K562 (cell line): ENCODE measurements at regions not wholly inside any gene's neighbourhood (a gene's known extent, or its start where the extent isn't known, plus 50 kb on each side); places are given as distances from the start of the nearest gene placed in this dataset.

Source experiments
- BMI1 ChIP-seq: fragments of 150-350 bp; IDR thresholded peaks from 2 replicates; pipeline ENCODE4 v1.6.1; 2014; ENCODE audit warnings: low read length
- GTF2F1 ChIP-seq: IDR thresholded peaks from 2 replicates; pipeline ENCODE4 v1.6.1; 2011; ENCODE audit warnings: low read depth, low read length, improper control_type of control experiment
- HDAC3 ChIP-seq: fragments of 450-650 bp; IDR thresholded peaks from 2 replicates; pipeline ENCODE4 v1.6.1; 2018; ENCODE audit warnings: borderline replicate concordance, mild to moderate bottlenecking, moderate library complexity; ENCODE audit not compliant: partially characterized antibody
- KHSRP ChIP-seq: fragments of 450-650 bp; IDR thresholded peaks from 2 replicates; pipeline ENCODE4 v1.6.1; 2017
- LEF1 ChIP-seq: fragments of 450-650 bp; IDR thresholded peaks from 2 replicates; pipeline ENCODE4 v1.6.1; 2016; ENCODE audit warnings: mild to moderate bottlenecking
- NR0B1 ChIP-seq: fragments of 450-650 bp; IDR thresholded peaks from one replicate; pipeline ENCODE4 v1.6.1; 2018; ENCODE audit warnings: mild to moderate bottlenecking, moderate library complexity; ENCODE audit not compliant: partially characterized antibody
- PHF21A ChIP-seq: fragments of 450-650 bp; IDR thresholded peaks from 2 replicates; pipeline ENCODE4 v1.6.1; 2017; ENCODE audit warnings: low read depth, borderline replicate concordance
- POLR2AphosphoS5 ChIP-seq: IDR thresholded peaks from 2 replicates; pipeline ENCODE4 v1.6.1; 2011; ENCODE audit warnings: mild to moderate bottlenecking, low read depth, low read length, moderate library complexity; ENCODE audit not compliant: control insufficient read depth, insufficient read depth
- SNIP1 ChIP-seq: fragments of 450-650 bp; IDR thresholded peaks from 2 replicates; pipeline ENCODE4 v1.7.1; 2017; ENCODE audit warnings: low read depth, mild to moderate bottlenecking
- SRSF1 ChIP-seq: fragments of 200-400 bp; formaldehyde crosslinking; IDR thresholded peaks from 2 replicates; pipeline ENCODE4 v1.6.1; 2017; ENCODE audit warnings: mild to moderate bottlenecking, low read depth, low read length, moderate library complexity
- ZC3H11A ChIP-seq: IDR thresholded peaks from 2 replicates; pipeline ENCODE4 v1.6.1; 2012; ENCODE audit warnings: low read depth, low read length, improper control_type of control experiment
- ZNF263 ChIP-seq: sonication (generic); formaldehyde crosslinking; IDR thresholded peaks from 2 replicates; pipeline ENCODE4 v1.8.0; 2022; ENCODE audit warnings: mild to moderate bottlenecking, missing genetic modification reagents, borderline replicate concordance
- ZNF507 ChIP-seq: conservative IDR thresholded peaks from 2 replicates; pipeline ENCODE4 v1.6.1; 2017; ENCODE audit warnings: missing genetic modification characterization, missing compliant biosample characterization
- TF ChIP-seq, protein P1 (sequence below): fragments of 450-650 bp; formaldehyde crosslinking; IDR thresholded peaks from 2 replicates; pipeline ENCODE4 v1.4.0; 2020; ENCODE audit warnings: mild to moderate bottlenecking, moderate library complexity
- TF ChIP-seq, protein P2 (sequence below): fragments of 450-650 bp; IDR thresholded peaks from 2 replicates; pipeline ENCODE4 v1.6.1; 2018; ENCODE audit not compliant: partially characterized antibody
- TF ChIP-seq, protein P3 (sequence below): sonication (generic); formaldehyde crosslinking; IDR thresholded peaks from 2 replicates; pipeline ENCODE4 v1.9.0; 2022; ENCODE audit warnings: mild to moderate bottlenecking, missing genetic modification reagents
- TF ChIP-seq, protein P4 (sequence below): fragments of 150-350 bp; IDR thresholded peaks from 2 replicates; pipeline ENCODE4 v1.6.1; 2014; ENCODE audit warnings: low read depth, mild to moderate bottlenecking, low read length, borderline replicate concordance

DNA sequence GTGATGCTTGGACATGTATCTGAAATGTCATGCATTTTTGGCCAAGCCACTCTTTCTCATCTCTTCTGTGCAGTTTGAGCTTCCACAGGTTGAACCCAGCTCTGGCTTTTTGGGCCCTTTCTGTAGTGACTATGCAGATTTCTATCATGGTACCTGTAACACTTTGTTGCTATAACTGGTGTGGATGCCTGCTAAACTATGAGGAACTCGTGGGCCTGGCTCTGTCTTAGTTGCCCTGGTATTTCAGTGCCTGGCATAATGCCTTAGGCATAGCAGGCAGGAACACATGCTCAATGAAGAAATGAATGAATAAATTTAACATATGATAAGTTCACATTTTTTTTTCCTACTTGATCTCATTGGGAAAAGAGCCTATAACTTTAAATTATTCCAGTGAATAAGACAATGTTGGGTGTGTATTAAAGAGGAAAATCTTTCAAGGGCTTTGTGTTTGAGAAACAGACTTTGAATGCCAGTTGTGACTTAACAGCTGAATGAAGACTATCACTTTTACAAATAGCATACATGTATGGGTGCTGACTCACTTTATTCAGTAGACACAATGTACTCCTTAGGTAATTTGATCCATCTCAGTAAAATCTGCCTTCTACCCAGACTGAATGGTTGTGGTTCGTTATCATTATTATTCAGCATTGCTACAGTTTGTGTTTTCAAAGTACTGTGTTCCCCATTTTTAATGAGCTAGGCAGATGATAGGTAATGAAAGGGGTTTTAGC lies 86.4 kb upstream of the MAP4K3 start (continued):
- TF ChIP-seq ZC3H11A (no peak), HDAC3 (no peak), ZNF263 (CRISPR knock-in tag) (no peak), BMI1 (no peak), KHSRP (no peak), ZNF507 (no peak), PHF21A (no peak), GTF2F1 (no peak), SRSF1 (no peak), SNIP1 (no peak), LEF1 (peak; percentile 45), NR0B1 (no peak), POLR2AphosphoS5 (no peak)
- TF ChIP-seq, protein P1, sequence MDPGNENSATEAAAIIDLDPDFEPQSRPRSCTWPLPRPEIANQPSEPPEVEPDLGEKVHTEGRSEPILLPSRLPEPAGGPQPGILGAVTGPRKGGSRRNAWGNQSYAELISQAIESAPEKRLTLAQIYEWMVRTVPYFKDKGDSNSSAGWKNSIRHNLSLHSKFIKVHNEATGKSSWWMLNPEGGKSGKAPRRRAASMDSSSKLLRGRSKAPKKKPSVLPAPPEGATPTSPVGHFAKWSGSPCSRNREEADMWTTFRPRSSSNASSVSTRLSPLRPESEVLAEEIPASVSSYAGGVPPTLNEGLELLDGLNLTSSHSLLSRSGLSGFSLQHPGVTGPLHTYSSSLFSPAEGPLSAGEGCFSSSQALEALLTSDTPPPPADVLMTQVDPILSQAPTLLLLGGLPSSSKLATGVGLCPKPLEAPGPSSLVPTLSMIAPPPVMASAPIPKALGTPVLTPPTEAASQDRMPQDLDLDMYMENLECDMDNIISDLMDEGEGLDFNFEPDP: no peak
- TF ChIP-seq, protein P2, sequence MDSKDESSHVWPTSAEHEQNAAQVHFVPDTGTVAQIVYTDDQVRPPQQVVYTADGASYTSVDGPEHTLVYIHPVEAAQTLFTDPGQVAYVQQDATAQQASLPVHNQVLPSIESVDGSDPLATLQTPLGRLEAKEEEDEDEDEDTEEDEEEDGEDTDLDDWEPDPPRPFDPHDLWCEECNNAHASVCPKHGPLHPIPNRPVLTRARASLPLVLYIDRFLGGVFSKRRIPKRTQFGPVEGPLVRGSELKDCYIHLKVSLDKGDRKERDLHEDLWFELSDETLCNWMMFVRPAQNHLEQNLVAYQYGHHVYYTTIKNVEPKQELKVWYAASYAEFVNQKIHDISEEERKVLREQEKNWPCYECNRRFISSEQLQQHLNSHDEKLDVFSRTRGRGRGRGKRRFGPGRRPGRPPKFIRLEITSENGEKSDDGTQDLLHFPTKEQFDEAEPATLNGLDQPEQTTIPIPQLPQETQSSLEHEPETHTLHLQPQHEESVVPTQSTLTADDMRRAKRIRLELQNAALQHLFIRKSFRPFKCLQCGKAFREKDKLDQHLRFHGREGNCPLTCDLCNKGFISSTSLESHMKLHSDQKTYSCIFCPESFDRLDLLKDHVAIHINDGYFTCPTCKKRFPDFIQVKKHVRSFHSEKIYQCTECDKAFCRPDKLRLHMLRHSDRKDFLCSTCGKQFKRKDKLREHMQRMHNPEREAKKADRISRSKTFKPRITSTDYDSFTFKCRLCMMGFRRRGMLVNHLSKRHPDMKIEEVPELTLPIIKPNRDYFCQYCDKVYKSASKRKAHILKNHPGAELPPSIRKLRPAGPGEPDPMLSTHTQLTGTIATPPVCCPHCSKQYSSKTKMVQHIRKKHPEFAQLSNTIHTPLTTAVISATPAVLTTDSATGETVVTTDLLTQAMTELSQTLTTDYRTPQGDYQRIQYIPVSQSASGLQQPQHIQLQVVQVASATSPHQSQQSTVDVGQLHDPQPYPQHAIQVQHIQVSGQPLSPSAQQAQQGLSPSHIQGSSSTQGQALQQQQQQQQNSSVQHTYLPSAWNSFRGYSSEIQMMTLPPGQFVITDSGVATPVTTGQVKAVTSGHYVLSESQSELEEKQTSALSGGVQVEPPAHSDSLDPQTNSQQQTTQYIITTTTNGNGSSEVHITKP: no peak
- TF ChIP-seq, protein P3, sequence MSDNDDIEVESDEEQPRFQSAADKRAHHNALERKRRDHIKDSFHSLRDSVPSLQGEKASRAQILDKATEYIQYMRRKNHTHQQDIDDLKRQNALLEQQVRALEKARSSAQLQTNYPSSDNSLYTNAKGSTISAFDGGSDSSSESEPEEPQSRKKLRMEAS (CRISPR knock-in tag): no peak
- TF ChIP-seq, protein P4, sequence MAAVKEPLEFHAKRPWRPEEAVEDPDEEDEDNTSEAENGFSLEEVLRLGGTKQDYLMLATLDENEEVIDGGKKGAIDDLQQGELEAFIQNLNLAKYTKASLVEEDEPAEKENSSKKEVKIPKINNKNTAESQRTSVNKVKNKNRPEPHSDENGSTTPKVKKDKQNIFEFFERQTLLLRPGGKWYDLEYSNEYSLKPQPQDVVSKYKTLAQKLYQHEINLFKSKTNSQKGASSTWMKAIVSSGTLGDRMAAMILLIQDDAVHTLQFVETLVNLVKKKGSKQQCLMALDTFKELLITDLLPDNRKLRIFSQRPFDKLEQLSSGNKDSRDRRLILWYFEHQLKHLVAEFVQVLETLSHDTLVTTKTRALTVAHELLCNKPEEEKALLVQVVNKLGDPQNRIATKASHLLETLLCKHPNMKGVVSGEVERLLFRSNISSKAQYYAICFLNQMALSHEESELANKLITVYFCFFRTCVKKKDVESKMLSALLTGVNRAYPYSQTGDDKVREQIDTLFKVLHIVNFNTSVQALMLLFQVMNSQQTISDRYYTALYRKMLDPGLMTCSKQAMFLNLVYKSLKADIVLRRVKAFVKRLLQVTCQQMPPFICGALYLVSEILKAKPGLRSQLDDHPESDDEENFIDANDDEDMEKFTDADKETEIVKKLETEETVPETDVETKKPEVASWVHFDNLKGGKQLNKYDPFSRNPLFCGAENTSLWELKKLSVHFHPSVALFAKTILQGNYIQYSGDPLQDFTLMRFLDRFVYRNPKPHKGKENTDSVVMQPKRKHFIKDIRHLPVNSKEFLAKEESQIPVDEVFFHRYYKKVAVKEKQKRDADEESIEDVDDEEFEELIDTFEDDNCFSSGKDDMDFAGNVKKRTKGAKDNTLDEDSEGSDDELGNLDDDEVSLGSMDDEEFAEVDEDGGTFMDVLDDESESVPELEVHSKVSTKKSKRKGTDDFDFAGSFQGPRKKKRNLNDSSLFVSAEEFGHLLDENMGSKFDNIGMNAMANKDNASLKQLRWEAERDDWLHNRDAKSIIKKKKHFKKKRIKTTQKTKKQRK: no peak
